ENCODE measurements at regions not wholly inside any gene's neighbourhood (a gene's known extent, or its start where the extent isn't known, plus 50 kb on each side); places are given as distances from the start of the nearest gene placed in this dataset.

GRCh38 chr17:10936931-10937330, 99.0 kb upstream of the PIRT start:
- Histone ChIP-seq H3K27ac (ENCODE audit: low read depth, low read length) (no peak overlapping the region), H3K27me3 (ENCODE audit: control insufficient read depth, insufficient read depth, low read length) (no peaks in the 10 kb centered on the region), H3K9me3 (ENCODE audit: control insufficient read depth, insufficient read depth, low read length) (no peaks in the 10 kb centered on the region), H3K4me1 (ENCODE audit: control insufficient read depth, insufficient read depth, low read length) (no peaks in the 10 kb centered on the region), H3K36me3 (ENCODE audit: control insufficient read depth, insufficient read depth, low read length) (no peaks in the 10 kb centered on the region), H3K4me3 (ENCODE audit: low read depth, low read length) (no peak overlapping the region)
- WGBS (ENCODE audit: insufficient coverage) = 62% methylated on average over 3 of the region's 7 CpGs
- DNase-seq (ENCODE audit: low read depth in 4 of 6, low spot score in 6 of 6) = no peak

DNA sequence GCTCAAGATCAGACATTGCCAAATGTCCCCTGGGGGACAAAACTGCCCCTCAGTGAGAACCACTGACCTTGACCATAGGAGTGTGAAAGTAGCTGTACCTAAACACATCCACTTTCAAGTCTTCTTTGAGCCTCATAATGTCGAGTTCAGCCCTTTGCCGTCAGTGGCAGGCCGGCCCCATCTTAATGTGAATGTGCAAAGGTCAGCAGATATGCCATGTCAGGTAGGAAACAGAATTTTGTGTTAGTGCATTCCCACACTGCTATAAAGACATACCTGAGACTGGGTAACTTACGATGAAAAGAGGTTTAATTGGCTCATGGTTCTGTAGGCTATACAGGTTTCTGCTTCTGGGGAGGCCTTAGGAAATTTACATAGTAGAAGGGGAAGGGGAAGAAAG, 95.1 kb upstream of the PIRT start:
- no peaks in the 10 kb centered on the region for H3K27me3 ChIP-seq (ENCODE audit: control insufficient read depth, insufficient read depth, low read length)
- 100% methylated on average over 1 of the region's 4 CpGs for WGBS (ENCODE audit: insufficient coverage)

DNA sequence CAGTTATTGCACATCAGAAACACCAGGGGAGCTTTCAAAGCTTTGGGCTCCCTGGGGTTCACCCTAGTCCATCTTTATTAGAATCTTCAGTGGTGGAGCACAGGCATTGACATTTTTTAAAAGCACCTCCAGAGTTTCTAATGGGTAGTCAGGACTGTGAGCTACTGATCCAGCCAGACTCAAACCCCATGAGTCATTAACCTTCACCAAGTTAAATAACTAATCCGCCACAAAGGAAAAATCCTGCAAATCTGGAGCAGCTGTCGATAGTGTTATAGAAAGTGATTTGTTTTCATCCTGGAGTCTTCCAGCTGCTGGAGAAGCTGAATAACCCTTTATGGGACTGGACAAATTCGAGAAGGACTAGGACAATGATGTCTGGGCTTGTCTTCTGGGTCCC, 93.2 kb upstream of the PIRT start:
- no peaks in the 10 kb centered on the region for H3K4me1 ChIP-seq (ENCODE audit: control insufficient read depth, insufficient read depth, low read length)
- H3K36me3 ChIP-seq (ENCODE audit: control insufficient read depth, insufficient read depth, low read length) = no peaks in the 10 kb centered on the region
- H3K27me3 ChIP-seq (ENCODE audit: control insufficient read depth, insufficient read depth, low read length) = no peaks in the 10 kb centered on the region
- no peak overlapping the region for H3K27ac ChIP-seq (ENCODE audit: low read depth, low read length)
- no peak overlapping the region for H3K4me3 ChIP-seq (ENCODE audit: low read depth, low read length)
- peak in 1 of 6 donors; percentile 28 for DNase-seq (ENCODE audit: low read depth in 4 of 6, low spot score in 6 of 6)
- no CpG with 5 or more reads among the region's 3 CpGs for WGBS (ENCODE audit: insufficient coverage)
- H3K9me3 ChIP-seq (ENCODE audit: control insufficient read depth, insufficient read depth, low read length) = no peaks in the 10 kb centered on the region

More for the DNA sequence above, 95.1 kb upstream of the PIRT start:
- Histone ChIP-seq H3K9me3 (ENCODE audit: control insufficient read depth, insufficient read depth, low read length) (no peaks in the 10 kb centered on the region), H3K36me3 (ENCODE audit: control insufficient read depth, insufficient read depth, low read length) (no peaks in the 10 kb centered on the region), H3K4me3 (ENCODE audit: low read depth, low read length) (no peak overlapping the region), H3K27ac (ENCODE audit: low read depth, low read length) (no peak overlapping the region), H3K4me1 (ENCODE audit: control insufficient read depth, insufficient read depth, low read length) (no peaks in the 10 kb centered on the region)
- no peak for DNase-seq (ENCODE audit: low read depth in 4 of 6, low spot score in 6 of 6)

DNA sequence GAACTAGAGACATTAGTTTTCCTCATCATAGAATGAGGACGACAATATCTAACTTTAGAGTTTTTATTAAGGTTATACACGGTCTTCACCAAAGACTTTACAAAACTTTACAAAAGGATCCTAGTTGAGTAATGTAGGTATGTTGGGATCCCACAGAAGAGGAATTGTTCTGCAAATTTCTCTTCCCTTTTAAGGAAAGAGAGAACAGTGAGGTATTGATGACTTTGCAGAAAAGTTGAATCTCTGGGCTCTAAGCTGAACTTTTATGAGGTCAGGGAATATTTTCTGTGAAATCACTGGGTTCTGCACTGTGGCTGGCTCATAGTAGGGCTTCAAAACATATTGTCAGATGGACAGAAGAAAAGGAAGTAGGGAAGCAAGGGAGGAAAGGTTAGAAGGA, 89.8 kb upstream of the PIRT start:
- H3K27me3 ChIP-seq (ENCODE audit: control insufficient read depth, insufficient read depth, low read length) = no peaks in the 10 kb centered on the region
- no CpG with 5 or more reads among the region's 2 CpGs for WGBS (ENCODE audit: insufficient coverage)

DNA sequence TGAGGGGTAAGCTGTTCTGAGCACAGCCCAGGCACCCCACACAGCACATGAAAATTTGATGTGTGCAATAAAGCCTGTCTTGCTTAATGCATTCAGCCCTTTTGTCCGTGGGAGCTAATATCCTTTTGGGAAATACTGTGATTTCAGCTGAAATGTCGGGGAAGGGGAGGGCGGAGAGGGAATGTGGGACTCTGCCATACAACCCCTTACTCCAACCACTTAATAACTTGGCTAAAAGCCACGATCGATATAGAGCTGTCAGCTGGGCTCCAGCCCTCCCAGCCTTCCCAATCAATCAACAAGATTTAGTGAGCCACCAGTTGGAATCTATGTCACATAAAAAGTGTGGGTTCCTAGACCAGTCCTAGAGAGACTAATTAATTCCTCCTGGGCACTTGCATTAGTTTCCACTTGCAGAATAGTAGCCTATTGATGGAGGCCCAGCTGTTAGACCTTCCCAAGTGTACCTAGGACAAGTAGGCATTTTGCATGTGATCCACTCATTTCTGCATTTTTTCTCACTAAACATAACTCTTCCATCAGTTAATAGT, 82.7 kb upstream of the PIRT start:
- H3K27ac ChIP-seq (ENCODE audit: low read depth, low read length) = no peak overlapping the region
- DNase-seq (ENCODE audit: low read depth in 4 of 6, low spot score in 6 of 6) = peak in 1 of 6 donors; percentile 73
- 67% methylated on average over 1 of the region's 5 CpGs for WGBS (ENCODE audit: insufficient coverage)

More for the DNA sequence above, 89.8 kb upstream of the PIRT start:
- no peak for DNase-seq (ENCODE audit: low read depth in 4 of 6, low spot score in 6 of 6)
- Histone ChIP-seq H3K36me3 (ENCODE audit: control insufficient read depth, insufficient read depth, low read length) (no peaks in the 10 kb centered on the region), H3K4me3 (ENCODE audit: low read depth, low read length) (no peak overlapping the region), H3K4me1 (ENCODE audit: control insufficient read depth, insufficient read depth, low read length) (no peaks in the 10 kb centered on the region), H3K9me3 (ENCODE audit: control insufficient read depth, insufficient read depth, low read length) (no peaks in the 10 kb centered on the region), H3K27ac (ENCODE audit: low read depth, low read length) (no peak overlapping the region)

GRCh38 chr17:10907370-10907769, 69.5 kb upstream of the PIRT start:
- DNase-seq (ENCODE audit: low read depth in 4 of 6, low spot score in 6 of 6) = peak in 2 of 6 donors; percentile 7 to 73
- no peaks in the 10 kb centered on the region for H3K4me1 ChIP-seq (ENCODE audit: control insufficient read depth, insufficient read depth, low read length)
- H3K9me3 ChIP-seq (ENCODE audit: control insufficient read depth, insufficient read depth, low read length) = no peaks in the 10 kb centered on the region
- WGBS (ENCODE audit: insufficient coverage) = 38% methylated on average over 2 of the region's 7 CpGs
- no peaks in the 10 kb centered on the region for H3K27me3 ChIP-seq (ENCODE audit: control insufficient read depth, insufficient read depth, low read length)
- H3K4me3 ChIP-seq (ENCODE audit: low read depth, low read length) = no peak overlapping the region
- H3K36me3 ChIP-seq (ENCODE audit: control insufficient read depth, insufficient read depth, low read length) = no peaks in the 10 kb centered on the region
- no peak overlapping the region for H3K27ac ChIP-seq (ENCODE audit: low read depth, low read length)

More for the DNA sequence above, 82.7 kb upstream of the PIRT start:
- H3K9me3 ChIP-seq (ENCODE audit: control insufficient read depth, insufficient read depth, low read length) = no peaks in the 10 kb centered on the region
- H3K4me3 ChIP-seq (ENCODE audit: low read depth, low read length) = no peak overlapping the region
- H3K27me3 ChIP-seq (ENCODE audit: control insufficient read depth, insufficient read depth, low read length) = no peaks in the 10 kb centered on the region
- H3K4me1 ChIP-seq (ENCODE audit: control insufficient read depth, insufficient read depth, low read length) = no peaks in the 10 kb centered on the region
- no peaks in the 10 kb centered on the region for H3K36me3 ChIP-seq (ENCODE audit: control insufficient read depth, insufficient read depth, low read length)

DNA sequence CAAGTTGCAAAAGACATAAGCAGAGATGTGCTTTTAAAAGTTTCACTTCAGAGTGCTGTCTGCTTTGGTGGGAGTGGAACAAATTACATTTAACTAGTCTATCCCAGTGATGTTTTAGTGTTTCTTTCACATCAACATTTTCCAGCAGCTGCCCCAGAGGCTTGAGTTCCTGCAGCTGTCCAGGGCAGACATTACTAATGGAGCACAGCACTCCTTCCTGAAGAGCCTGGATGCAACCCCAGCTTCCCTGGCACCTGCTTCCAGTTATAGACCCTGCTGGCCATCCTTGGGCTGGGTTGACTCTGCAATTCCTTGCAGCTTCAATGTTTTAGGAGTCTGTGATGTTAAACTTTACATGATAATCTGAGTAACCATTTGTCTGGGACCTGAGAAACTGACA, 61.4 kb upstream of the PIRT start:
- no peaks in the 10 kb centered on the region for H3K36me3 ChIP-seq (ENCODE audit: control insufficient read depth, insufficient read depth, low read length)
- H3K27ac ChIP-seq (ENCODE audit: low read depth, low read length) = no peak overlapping the region
- H3K27me3 ChIP-seq (ENCODE audit: control insufficient read depth, insufficient read depth, low read length) = no peaks in the 10 kb centered on the region
- H3K4me3 ChIP-seq (ENCODE audit: low read depth, low read length) = no peak overlapping the region
- DNase-seq (ENCODE audit: low read depth in 4 of 6, low spot score in 6 of 6) = no peak
- H3K4me1 ChIP-seq (ENCODE audit: control insufficient read depth, insufficient read depth, low read length) = no peaks in the 10 kb centered on the region
- no peaks in the 10 kb centered on the region for H3K9me3 ChIP-seq (ENCODE audit: control insufficient read depth, insufficient read depth, low read length)

DNA sequence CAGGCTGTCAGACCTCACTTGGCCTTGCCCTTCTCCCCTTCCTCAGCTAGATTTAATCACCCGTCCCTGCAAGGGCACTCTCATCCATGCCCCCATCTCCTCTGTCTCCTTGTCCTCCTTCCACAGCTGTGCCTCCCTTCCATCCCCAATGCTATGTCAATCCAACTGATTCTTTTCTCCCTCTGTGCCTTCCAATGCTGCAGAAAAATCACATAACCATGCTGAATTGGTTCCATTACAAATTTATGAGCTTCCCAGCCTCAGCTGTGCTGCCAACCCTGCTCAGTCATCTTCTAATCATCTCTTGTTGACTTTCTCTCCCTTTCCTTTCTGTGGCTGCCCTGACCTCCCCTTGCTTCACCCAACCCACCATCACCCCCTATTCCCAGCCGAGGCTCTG, 56.3 kb upstream of the PIRT start:
- no peaks in the 10 kb centered on the region for H3K27me3 ChIP-seq (ENCODE audit: control insufficient read depth, insufficient read depth, low read length)
- WGBS (ENCODE audit: insufficient coverage) = 83% methylated on average over 1 of the region's 2 CpGs
- H3K9me3 ChIP-seq (ENCODE audit: control insufficient read depth, insufficient read depth, low read length) = no peaks in the 10 kb centered on the region
- H3K4me3 ChIP-seq (ENCODE audit: low read depth, low read length) = no peak overlapping the region
- no peak overlapping the region for H3K27ac ChIP-seq (ENCODE audit: low read depth, low read length)
- DNase-seq (ENCODE audit: low read depth in 4 of 6, low spot score in 6 of 6) = no peak
- H3K4me1 ChIP-seq (ENCODE audit: control insufficient read depth, insufficient read depth, low read length) = no peaks in the 10 kb centered on the region
- H3K36me3 ChIP-seq (ENCODE audit: control insufficient read depth, insufficient read depth, low read length) = no peaks in the 10 kb centered on the region

GRCh38 chr17:10888858-10889257, 51.0 kb upstream of the PIRT start:
- Histone ChIP-seq H3K36me3 (ENCODE audit: control insufficient read depth, insufficient read depth, low read length) (no peaks in the 10 kb centered on the region), H3K9me3 (ENCODE audit: control insufficient read depth, insufficient read depth, low read length) (peaks cover 2% of the 10 kb centered on the region), H3K27me3 (ENCODE audit: control insufficient read depth, insufficient read depth, low read length) (no peaks in the 10 kb centered on the region), H3K27ac (ENCODE audit: low read depth, low read length) (no peak overlapping the region), H3K4me1 (ENCODE audit: control insufficient read depth, insufficient read depth, low read length) (no peaks in the 10 kb centered on the region), H3K4me3 (ENCODE audit: low read depth, low read length) (no peak overlapping the region)
- WGBS (ENCODE audit: insufficient coverage) = 24% methylated on average over 3 of the region's 4 CpGs
- no peak for DNase-seq (ENCODE audit: low read depth in 4 of 6, low spot score in 6 of 6)
